ENCODE measurements at regions not wholly inside any gene's neighbourhood (a gene's known extent, or its start where the extent isn't known, plus 50 kb on each side); places are given as distances from the start of the nearest gene placed in this dataset.

DNA sequence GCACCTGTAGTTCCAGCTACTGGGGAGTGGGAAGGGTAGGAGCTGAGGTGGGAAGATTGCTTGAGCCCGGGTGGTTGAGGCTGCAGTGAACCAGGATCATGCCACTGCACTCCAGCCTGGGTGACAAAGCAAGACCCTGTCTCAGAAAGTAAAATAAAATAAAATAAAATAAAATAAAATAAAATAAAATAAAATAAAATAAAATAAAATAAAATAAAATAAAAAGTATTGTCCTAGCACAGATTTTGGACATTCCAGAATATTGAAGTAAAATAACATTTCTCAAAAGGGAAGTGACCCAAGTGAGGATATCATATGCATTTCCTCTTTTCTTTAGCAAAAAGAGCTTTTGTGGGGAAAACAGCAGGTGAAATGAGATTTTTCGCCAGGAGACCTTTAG lies 83.5 kb downstream of the TMEM174 start:
- DNase-seq = no peak
- H3K9me3 Mint-ChIP-seq = peaks cover 0 to 3% of the 10 kb centered on the region in 2 donors
- no CpG with 5 or more reads among the region's 2 CpGs for WGBS (ENCODE audit: insufficient coverage)
- no peaks in the 10 kb centered on the region for H3K4me1 Mint-ChIP-seq
- Histone ChIP-seq H3K36me3 (ENCODE audit: control insufficient read depth, insufficient read depth, low read length) (no peaks in the 10 kb centered on the region), H3K4me1 (ENCODE audit: control insufficient read depth, insufficient read depth, low read length) (no peaks in the 10 kb centered on the region), H3K9me3 (ENCODE audit: control insufficient read depth, insufficient read depth, low read length) (no peaks in the 10 kb centered on the region), H3K27me3 (ENCODE audit: control insufficient read depth, insufficient read depth, low read length) (no peaks in the 10 kb centered on the region), H3K27ac (ENCODE audit: low read length) (no peak overlapping the region), H3K4me3 (ENCODE audit: low read length) (no peak overlapping the region)
- H3K27ac Mint-ChIP-seq = no peak overlapping the region
- TF ChIP-seq, protein P1, sequence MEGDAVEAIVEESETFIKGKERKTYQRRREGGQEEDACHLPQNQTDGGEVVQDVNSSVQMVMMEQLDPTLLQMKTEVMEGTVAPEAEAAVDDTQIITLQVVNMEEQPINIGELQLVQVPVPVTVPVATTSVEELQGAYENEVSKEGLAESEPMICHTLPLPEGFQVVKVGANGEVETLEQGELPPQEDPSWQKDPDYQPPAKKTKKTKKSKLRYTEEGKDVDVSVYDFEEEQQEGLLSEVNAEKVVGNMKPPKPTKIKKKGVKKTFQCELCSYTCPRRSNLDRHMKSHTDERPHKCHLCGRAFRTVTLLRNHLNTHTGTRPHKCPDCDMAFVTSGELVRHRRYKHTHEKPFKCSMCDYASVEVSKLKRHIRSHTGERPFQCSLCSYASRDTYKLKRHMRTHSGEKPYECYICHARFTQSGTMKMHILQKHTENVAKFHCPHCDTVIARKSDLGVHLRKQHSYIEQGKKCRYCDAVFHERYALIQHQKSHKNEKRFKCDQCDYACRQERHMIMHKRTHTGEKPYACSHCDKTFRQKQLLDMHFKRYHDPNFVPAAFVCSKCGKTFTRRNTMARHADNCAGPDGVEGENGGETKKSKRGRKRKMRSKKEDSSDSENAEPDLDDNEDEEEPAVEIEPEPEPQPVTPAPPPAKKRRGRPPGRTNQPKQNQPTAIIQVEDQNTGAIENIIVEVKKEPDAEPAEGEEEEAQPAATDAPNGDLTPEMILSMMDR (IDR thresholded peaks at IDR 0.05) = no peak
- no peaks in the 10 kb centered on the region for H3K36me3 Mint-ChIP-seq
- peaks cover 34 to 51% of the 10 kb centered on the region in 2 donors for H3K27me3 Mint-ChIP-seq (ENCODE audit: low read depth in 2 of 2)
- H3K4me3 Mint-ChIP-seq = no peak overlapping the region
- ATAC-seq = no peak
- intact Hi-C loops (cut with micrococcal nuclease) = no loop called here

DNA sequence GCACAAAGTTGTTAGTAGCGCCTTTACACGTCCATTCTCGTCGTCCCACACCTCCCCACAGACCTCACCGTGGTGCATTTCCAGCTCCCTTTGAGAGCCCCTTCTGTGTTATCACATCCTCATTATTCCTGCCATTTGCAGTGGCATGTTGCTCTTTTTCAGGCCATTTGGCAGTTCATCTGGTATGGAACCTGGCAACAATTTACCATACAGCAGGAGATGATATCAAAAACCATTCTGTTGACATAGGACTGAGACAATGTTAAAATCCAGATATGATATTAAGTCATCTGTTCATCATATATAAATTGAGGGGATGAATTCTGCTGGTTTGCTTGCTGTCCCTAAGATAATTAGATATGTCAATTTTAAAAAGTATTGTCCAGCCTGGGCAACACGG lies 83.0 kb downstream of the TMEM174 start:
- Mint-ChIP-seq H3K4me3 (no peak overlapping the region), H3K36me3 (no peaks in the 10 kb centered on the region), H3K4me1 (no peaks in the 10 kb centered on the region), H3K9me3 (peaks cover 0 to 3% of the 10 kb centered on the region in 2 donors), H3K27ac (no peak overlapping the region), H3K27me3 (ENCODE audit: low read depth in 2 of 2) (peaks cover 30 to 51% of the 10 kb centered on the region in 2 donors)
- Histone ChIP-seq H3K27me3 (ENCODE audit: control insufficient read depth, insufficient read depth, low read length) (no peaks in the 10 kb centered on the region), H3K9me3 (ENCODE audit: control insufficient read depth, insufficient read depth, low read length) (no peaks in the 10 kb centered on the region), H3K36me3 (ENCODE audit: control insufficient read depth, insufficient read depth, low read length) (no peaks in the 10 kb centered on the region), H3K4me3 (ENCODE audit: low read length) (no peak overlapping the region), H3K4me1 (ENCODE audit: control insufficient read depth, insufficient read depth, low read length) (no peaks in the 10 kb centered on the region), H3K27ac (ENCODE audit: low read length) (no peak overlapping the region)
- ATAC-seq = no peak
- 72% methylated on average over 5 of the region's 6 CpGs for WGBS (ENCODE audit: insufficient coverage)
- intact Hi-C loops (cut with micrococcal nuclease) = no loop called here
- TF ChIP-seq, protein P1 (IDR thresholded peaks at IDR 0.05) = no peak
- DNase-seq = no peak

DNA sequence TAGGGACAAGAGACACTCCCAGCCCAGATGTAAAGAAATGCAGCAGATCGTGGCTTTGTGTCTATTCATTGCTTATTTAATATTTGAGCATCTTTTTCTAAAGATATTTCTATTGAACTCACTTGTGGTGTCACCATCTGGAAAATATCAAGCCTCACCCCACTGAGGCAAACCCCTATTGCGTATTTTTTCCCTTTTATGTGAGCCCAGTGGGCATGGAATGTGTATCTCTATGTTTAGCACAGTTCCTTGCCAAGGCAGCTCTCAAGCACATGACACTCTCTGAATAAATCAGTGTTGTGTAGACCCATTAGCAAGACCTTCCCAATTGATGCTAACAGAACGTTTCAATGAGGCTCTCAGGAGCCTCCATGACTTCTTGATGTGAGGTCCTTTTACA lies 81.6 kb downstream of the TMEM174 start:
- Mint-ChIP-seq H3K9me3 (peaks cover 0 to 3% of the 10 kb centered on the region in 2 donors), H3K4me1 (no peaks in the 10 kb centered on the region), H3K27me3 (ENCODE audit: low read depth in 2 of 2) (peaks cover 30 to 49% of the 10 kb centered on the region in 2 donors), H3K36me3 (no peaks in the 10 kb centered on the region), H3K27ac (no peak overlapping the region), H3K4me3 (no peak overlapping the region)
- intact Hi-C loops (cut with micrococcal nuclease) = no loop called here
- TF ChIP-seq, protein P1 (IDR thresholded peaks at IDR 0.05) = no peak
- Histone ChIP-seq H3K4me1 (ENCODE audit: control insufficient read depth, insufficient read depth, low read length) (no peaks in the 10 kb centered on the region), H3K9me3 (ENCODE audit: control insufficient read depth, insufficient read depth, low read length) (no peaks in the 10 kb centered on the region), H3K27me3 (ENCODE audit: control insufficient read depth, insufficient read depth, low read length) (no peaks in the 10 kb centered on the region), H3K27ac (ENCODE audit: low read length) (no peak overlapping the region), H3K4me3 (ENCODE audit: low read length) (no peak overlapping the region), H3K36me3 (ENCODE audit: control insufficient read depth, insufficient read depth, low read length) (no peaks in the 10 kb centered on the region)
- 59% methylated on average over 3 of the region's 3 CpGs for WGBS (ENCODE audit: insufficient coverage)
- ATAC-seq (no peak), DNase-seq (no peak)

DNA sequence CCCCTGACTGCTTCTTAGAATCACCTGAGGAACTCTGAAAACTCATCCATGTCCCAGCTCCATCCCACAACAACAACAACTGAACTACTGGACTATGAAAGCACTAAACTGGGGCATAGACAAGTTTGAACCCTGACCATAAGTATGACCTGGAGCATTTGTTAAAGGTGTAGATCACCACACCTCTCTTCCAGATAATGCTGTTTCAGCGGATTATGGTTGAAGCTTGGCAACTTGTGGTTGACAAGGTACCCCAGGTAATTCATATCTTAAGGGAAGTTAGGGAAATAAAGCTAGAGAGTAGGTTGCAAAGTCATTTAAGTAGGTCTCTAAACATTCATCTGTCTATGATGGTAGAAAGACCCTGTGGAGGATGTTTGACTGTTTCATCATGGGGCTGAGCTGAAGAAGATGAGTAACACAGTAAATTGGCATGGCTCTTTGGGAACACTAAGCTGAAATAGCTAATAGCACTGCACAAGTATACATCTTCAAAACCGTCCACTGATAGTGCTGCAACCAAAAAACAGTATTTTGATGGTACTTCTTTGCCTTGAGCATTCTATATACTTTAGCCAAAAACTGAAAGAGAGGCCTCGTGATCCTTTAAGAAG lies 80.2 kb downstream of the TMEM174 start:
- Mint-ChIP-seq H3K36me3 (no peaks in the 10 kb centered on the region), H3K9me3 (no peaks in the 10 kb centered on the region), H3K27ac (no peak overlapping the region), H3K4me1 (no peaks in the 10 kb centered on the region), H3K27me3 (ENCODE audit: low read depth in 2 of 2) (peaks cover 26 to 45% of the 10 kb centered on the region in 2 donors), H3K4me3 (no peak overlapping the region)
- TF ChIP-seq, protein P1 (IDR thresholded peaks at IDR 0.05) = no peak
- Histone ChIP-seq H3K9me3 (ENCODE audit: control insufficient read depth, insufficient read depth, low read length) (no peaks in the 10 kb centered on the region), H3K27ac (ENCODE audit: low read length) (no peak overlapping the region), H3K4me3 (ENCODE audit: low read length) (no peak overlapping the region), H3K27me3 (ENCODE audit: control insufficient read depth, insufficient read depth, low read length) (no peaks in the 10 kb centered on the region), H3K4me1 (ENCODE audit: control insufficient read depth, insufficient read depth, low read length) (no peaks in the 10 kb centered on the region), H3K36me3 (ENCODE audit: control insufficient read depth, insufficient read depth, low read length) (no peaks in the 10 kb centered on the region)
- DNase-seq (no peak), ATAC-seq (no peak)
- WGBS (ENCODE audit: insufficient coverage) = 67% methylated on average over 2 of the region's 3 CpGs
- intact Hi-C loops (cut with micrococcal nuclease) = no loop called here
